SK-N-SH treated with all-trans-retinoic acid at 6 μM for 48 hours (cell line): ENCODE measurements at regions not wholly inside any gene's neighbourhood (a gene's known extent, or its start where the extent isn't known, plus 50 kb on each side); places are given as distances from the start of the nearest gene placed in this dataset.

Experiments
- BACH2 ChIP-seq: fragments of 250-450 bp; sonication (Bioruptor Pico); IDR thresholded peaks from 2 replicates; pipeline ENCODE4 v1.9.0; 2021; ENCODE audit warnings: mild to moderate bottlenecking, borderline replicate concordance
- PATZ1 ChIP-seq: fragments of 250-450 bp; sonication (Bioruptor Pico); IDR thresholded peaks from 2 replicates; pipeline ENCODE4 v1.8.0; 2020; ENCODE audit warnings: mild to moderate bottlenecking, moderate library complexity, borderline replicate concordance
- PPARA ChIP-seq: fragments of 250-450 bp; sonication (Bioruptor Pico); IDR thresholded peaks from 2 replicates; pipeline ENCODE4 v1.5.0; 2020; ENCODE audit warnings: mild to moderate bottlenecking, borderline replicate concordance
- RARB ChIP-seq: fragments of 250-450 bp; sonication (Bioruptor Pico); IDR thresholded peaks from 2 replicates; pipeline ENCODE4 v1.8.0; 2021; ENCODE audit warnings: mild to moderate bottlenecking, moderate library complexity
- SNAI2 ChIP-seq: fragments of 250-450 bp; sonication (Bioruptor Pico); IDR thresholded peaks from 2 replicates; pipeline ENCODE4 v1.5.0; 2020; ENCODE audit warnings: mild to moderate bottlenecking, moderate library complexity
- TSHZ2 ChIP-seq: fragments of 250-450 bp; sonication (Bioruptor Pico); IDR thresholded peaks from 2 replicates; pipeline ENCODE4 v1.5.0; 2020; ENCODE audit warnings: mild to moderate bottlenecking, moderate library complexity
- ZFP30 ChIP-seq: fragments of 450-650 bp; formaldehyde crosslinking; IDR thresholded peaks from 2 replicates; pipeline ENCODE4 v1.5.0; 2022; ENCODE audit warnings: mild to moderate bottlenecking, moderate library complexity
- ZNF565 ChIP-seq: fragments of 450-650 bp; formaldehyde crosslinking; conservative IDR thresholded peaks from 2 replicates; pipeline ENCODE4 v1.5.0; 2020; ENCODE audit warnings: low read depth, mild to moderate bottlenecking, moderate library complexity
- ZNF70 ChIP-seq: fragments of 450-650 bp; formaldehyde crosslinking; IDR thresholded peaks from 2 replicates; pipeline ENCODE4 v1.5.0; 2020; ENCODE audit warnings: mild to moderate bottlenecking, moderate library complexity
- ZNF8 ChIP-seq: fragments of 450-650 bp; formaldehyde crosslinking; IDR thresholded peaks from 2 replicates; pipeline ENCODE4 v1.5.0; 2020; ENCODE audit warnings: mild to moderate bottlenecking, moderate library complexity

GRCh38 chr14:101188571-101188915 is 285.0 kb upstream of the RTL1 start:
- TF ChIP-seq ZNF565 (CRISPR knock-in tag) (no peak), RARB (CRISPR knock-in tag) (no peak), TSHZ2 (no peak), PATZ1 (CRISPR knock-in tag) (no peak), BACH2 (CRISPR knock-in tag) (no peak), PPARA (CRISPR knock-in tag) (no peak), ZNF70 (CRISPR knock-in tag) (no peak), ZFP30 (CRISPR knock-in tag) (no peak), ZNF8 (CRISPR knock-in tag) (no peak), SNAI2 (CRISPR knock-in tag) (no peak)
